AG10803 (cell line): ENCODE measurements at regions not wholly inside any gene's neighbourhood (a gene's known extent, or its start where the extent isn't known, plus 50 kb on each side); places are given as distances from the start of the nearest gene placed in this dataset.
"Not testable (repeated sequence)": the region's sequence is repeated elsewhere in the genome, so short reads cannot be mapped to it uniquely, and the experiment has no call there.

Experiments
- DNase-seq: peaks from one replicate; pipeline ENCODE4 v3.0.0; 2010; ENCODE audit warnings: low read depth
- H3K4me3 ChIP-seq: 2 replicates; pipeline ENCODE4 v1.5.1; 2011; ENCODE audit warnings: mild to moderate bottlenecking, low read length, control low read depth

DNA sequence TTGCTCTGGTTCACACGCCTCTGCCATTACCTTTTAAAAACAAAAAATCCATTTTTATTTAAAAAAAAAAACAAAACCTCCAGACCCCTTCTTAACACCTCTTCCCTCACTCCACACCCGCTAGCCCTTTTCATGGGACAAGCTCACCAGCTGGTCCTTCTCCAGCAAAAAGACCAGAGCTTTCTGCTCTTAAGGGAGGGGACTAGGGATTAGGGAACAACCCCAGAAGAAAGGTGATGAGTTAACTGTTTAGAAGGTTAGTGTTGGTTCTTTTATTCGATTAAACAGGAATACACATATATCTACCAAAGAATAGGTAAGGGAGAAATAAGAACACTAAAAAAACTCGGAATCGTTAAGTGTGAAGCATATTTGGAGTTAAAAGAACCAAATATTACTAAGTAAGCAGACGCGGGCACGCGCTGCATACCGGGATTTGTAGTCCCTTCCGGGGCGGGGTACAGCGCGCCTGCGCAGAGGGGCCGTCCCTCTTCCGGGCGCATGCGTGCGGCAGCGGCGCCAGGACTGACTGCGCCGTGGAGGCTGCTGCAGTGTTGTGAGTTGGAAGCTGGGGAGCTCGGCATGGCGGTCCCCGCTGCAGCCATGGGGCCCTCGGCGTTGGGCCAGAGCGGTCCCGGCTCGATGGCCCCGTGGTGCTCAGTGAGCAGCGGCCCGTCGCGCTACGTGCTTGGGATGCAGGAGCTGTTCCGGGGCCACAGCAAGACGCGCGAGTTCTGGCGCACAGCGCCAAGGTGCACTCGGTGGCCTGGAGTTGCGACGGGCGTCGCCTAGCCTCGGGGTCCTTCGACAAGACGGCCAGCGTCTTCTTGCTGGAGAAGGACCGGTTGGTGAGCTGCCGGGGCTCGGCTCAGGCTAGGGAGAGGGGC lies 92.6 kb upstream of the FAM153A start:
- peak; percentile 0 for DNase-seq
- peak overlapping the region; percentile 55 for H3K4me3 ChIP-seq

DNA sequence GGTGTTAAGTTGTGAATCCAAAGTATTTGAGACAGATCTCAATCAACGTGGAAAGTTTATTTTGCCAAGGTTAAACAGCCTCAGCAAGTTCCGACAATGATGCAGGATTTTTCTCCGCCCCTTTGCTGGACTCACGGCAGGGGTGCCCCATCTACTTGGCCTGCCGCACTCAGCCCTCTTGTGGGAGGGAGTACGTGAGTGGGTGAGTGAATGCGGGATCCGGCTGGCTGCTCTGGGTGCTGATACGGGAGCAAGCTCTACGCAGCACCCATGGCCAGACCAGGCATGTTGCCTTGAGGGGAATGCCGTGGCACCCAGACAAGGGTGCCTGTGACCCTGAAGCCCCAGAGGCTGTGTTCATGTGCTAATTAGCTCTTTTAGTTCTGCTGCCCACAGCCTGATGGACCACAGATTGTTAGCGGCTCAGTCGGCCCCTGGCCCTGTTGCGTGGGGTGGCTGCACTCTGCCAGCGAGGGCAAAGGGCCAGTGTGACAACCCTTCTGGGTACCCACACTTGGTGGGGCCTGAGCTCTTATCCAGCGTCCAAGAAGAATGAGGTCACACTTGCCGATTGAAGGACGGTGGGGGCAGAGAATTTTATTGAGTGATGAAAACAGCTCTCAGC lies 81.2 kb upstream of the FAM153A start:
- DNase-seq: not testable (repeated sequence)

DNA sequence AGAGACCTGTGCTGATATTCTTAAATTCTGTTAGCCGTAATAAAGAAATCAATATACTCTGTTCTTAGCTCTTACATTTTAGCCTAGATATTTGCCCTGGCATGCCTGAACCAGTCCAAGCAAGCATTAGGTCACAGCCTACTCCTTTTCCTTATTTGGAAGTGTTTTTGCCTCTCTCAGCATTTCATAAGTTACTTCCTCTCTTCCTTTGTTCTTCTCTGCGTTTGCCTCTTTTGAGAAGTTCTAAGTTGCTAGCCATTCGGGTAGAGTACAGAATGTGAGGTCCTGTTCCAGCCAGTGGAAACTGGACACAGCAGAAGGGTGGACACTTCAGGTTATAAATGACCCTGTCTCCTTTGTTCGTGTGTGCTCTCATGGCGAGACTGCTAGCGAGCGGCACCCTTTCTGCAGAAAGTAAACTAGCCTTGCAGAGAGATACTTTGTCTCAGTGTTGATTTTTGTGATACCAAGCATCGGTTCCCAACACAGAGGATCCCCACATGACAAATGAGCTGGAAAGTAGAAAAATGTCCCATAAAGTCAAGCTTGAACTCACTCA lies 75.0 kb upstream of the FAM153A start:
- not testable (repeated sequence) for H3K4me3 ChIP-seq
- DNase-seq: peak; percentile 0

More for the DNA sequence above, 81.2 kb upstream of the FAM153A start:
- not testable (repeated sequence) for H3K4me3 ChIP-seq

DNA sequence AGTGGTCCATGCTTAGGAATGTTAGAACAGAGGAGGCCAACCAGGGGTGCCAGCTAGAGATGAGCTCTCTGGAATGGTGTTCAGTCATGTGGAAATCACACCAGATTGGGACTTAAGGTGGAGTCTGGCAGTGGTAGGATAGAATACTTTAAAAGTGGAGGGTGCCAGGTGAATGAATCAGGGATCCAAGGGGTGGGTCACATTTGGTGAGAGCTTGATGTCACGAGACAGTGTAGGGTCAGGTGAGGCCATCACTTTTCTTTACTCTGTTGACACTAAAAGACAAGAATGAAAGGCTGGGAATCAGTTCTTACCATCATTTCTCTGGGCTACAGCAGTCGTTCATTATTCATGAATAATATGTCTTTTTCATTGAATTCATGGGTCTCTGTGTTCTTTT lies 73.8 kb upstream of the FAM153A start:
- not testable (repeated sequence) for H3K4me3 ChIP-seq, DNase-seq

DNA sequence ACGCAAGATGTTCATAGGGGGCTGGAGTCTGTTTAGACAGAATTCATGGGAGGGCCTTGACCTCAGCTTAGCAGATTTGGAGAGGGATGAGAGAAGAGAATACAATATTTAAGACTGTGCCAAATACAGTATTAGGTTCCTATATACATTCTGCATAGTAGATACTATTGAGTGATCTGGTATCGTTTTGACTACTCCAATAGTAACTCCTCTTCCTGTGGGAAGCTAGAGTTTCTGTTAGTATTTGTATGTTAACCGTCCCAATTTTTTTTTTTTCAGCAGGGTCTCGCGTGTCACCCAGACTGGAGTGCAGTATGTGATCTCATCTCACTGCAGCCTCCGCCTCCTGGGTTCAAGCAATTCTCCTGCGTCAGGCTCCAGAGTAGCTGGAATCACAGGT lies 65.2 kb upstream of the FAM153A start:
- DNase-seq, H3K4me3 ChIP-seq: not testable (repeated sequence)

DNA sequence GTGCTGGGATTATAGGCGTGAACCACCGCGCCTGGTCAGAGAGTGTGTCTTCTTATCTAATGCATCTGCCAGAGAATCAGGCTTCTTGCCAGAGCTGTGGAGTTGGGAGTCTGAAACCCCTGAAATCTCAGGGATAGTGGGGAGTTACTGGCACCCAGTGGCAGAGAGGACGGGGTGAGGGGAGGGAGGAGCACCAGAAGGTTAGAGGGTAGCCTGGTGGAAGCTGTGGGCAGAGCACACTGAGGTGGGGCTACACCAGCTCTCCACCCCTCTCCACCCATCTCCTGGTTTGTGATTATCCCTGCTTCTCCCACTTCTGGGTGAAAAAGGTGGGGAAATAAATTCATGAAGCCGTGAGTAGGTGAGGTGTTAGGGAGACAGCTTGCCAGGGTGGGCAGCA lies 63.9 kb upstream of the FAM153A start:
- DNase-seq, H3K4me3 ChIP-seq: not testable (repeated sequence)

DNA sequence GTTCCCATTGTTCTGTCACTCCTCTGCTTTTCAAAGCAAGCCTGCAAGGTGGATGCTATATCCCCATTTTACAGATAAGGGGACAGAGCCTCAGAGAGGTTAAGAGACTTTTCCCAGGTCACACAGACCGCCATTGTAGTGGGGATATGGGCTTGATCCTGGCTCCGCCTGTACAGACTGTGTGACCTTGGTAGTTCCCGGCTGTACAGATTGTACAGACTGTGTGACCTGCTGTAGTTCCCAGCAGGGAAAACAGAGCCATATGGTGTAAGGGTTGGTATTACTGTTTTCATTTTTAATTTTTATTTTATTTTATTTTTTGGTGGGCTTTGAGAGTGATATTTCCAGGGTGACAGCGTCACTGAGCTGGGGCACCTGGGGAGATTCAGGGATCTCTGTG lies 63.2 kb upstream of the FAM153A start:
- not testable (repeated sequence) for H3K4me3 ChIP-seq, DNase-seq

DNA sequence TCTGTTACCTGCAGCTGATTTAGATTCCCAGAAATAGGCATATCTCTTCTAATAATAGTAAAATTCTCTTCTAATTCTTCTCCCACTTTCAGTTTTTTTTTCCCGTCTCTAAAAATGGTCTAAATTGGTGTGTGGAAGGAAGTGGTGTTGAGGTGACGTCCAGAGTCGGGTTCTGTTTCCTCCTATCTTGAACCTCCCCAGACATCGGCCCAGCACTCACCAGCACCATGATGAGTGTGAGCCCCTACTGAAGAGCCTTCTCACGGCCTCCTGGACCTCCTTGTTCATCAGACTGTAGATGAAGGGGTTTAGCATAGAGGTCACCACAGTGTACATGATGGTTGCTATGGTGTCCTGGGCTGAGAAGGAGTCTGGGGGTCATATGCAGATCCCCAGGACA lies 53.5 kb upstream of the FAM153A start:
- not testable (repeated sequence) for H3K4me3 ChIP-seq, DNase-seq
